CD14-positive monocyte (primary cell): ENCODE measurements at regions not wholly inside any gene's neighbourhood (a gene's known extent, or its start where the extent isn't known, plus 50 kb on each side); places are given as distances from the start of the nearest gene placed in this dataset.

Source experiments
- DNase-seq, 3 donors: peaks; one replicate each; pipeline ENCODE4 v3.0.0-alpha.2; 2011 to 2022
- H2AFZ ChIP-seq: 2 replicates; pipeline ENCODE4 v1.6.0; 2012; ENCODE audit warnings: mild to moderate bottlenecking, low read depth, low read length, inconsistent platforms; ENCODE audit not compliant: insufficient read depth, poor library complexity, severe bottlenecking
- H3K27ac ChIP-seq, 2 donors: 1 replicate in 1 of 2; 2 replicates in 1 of 2; pipeline ENCODE4 v1.5.1; 2012 to 2013; ENCODE audit warnings: low read length in 2 of 2, control low read depth in 1 of 2, inconsistent platforms in 1 of 2, low read depth in 1 of 2, mild to moderate bottlenecking in 1 of 2
- H3K27me3 ChIP-seq, 2 donors: one replicate each; pipeline versions ENCODE4 v1.6.0 to v1.6.1; 2011 to 2013; ENCODE audit warnings: low read length in 2 of 2; ENCODE audit not compliant: control insufficient read depth in 2 of 2, insufficient read depth in 2 of 2
- H3K36me3 ChIP-seq, 2 donors: replicated peaks in 1 of 2; 1 replicate in 1 of 2; 2 replicates in 1 of 2; pipeline versions ENCODE4 v1.5.1 to v1.6.1; 2012 to 2013; ENCODE audit warnings: low read length in 2 of 2, control low read depth in 1 of 2, inconsistent platforms in 1 of 2, mild to moderate bottlenecking in 1 of 2; ENCODE audit not compliant: insufficient read depth in 2 of 2, control insufficient read depth in 1 of 2
- H3K4me1 ChIP-seq, 2 donors: 1 replicate in 1 of 2; 2 replicates in 1 of 2; pipeline versions ENCODE4 v1.5.1 to v1.6.1; 2012 to 2013; ENCODE audit warnings: low read length in 2 of 2, control low read depth in 1 of 2, inconsistent platforms in 1 of 2, mild to moderate bottlenecking in 1 of 2, moderate library complexity in 1 of 2; ENCODE audit not compliant: insufficient read depth in 2 of 2, control insufficient read depth in 1 of 2
- H3K4me2 ChIP-seq: replicated peaks from 2 replicates; pipeline ENCODE3; 2012; ENCODE audit warnings: low read length, moderate library complexity, mild to moderate bottlenecking; ENCODE audit not compliant: poor library complexity, severe bottlenecking; ENCODE audit errors: extremely low read depth
- H3K4me3 ChIP-seq, 3 experiments: fragments of 200-600 bp in 1 of 3; sonication (generic) in 1 of 3; replicated peaks in 1 of 3; 1 replicate in 2 of 3; 2 replicates in 1 of 3; pipeline ENCODE4 v1.5.1; 2011 to 2013; ENCODE audit warnings: low read length in 3 of 3, mild to moderate bottlenecking in 3 of 3, control low read depth in 2 of 3, low read depth in 2 of 3, inconsistent platforms in 1 of 3, moderate library complexity in 1 of 3
- H3K79me2 ChIP-seq: 2 replicates; pipeline ENCODE4 v1.6.0; 2012; ENCODE audit warnings: mild to moderate bottlenecking, control low read depth, inconsistent platforms, low read length, moderate library complexity; ENCODE audit not compliant: insufficient read depth
- H3K9ac ChIP-seq: 2 replicates; pipeline ENCODE4 v1.6.0; 2017; ENCODE audit warnings: low read length, mild to moderate bottlenecking; ENCODE audit not compliant: insufficient read depth, poor library complexity, severe bottlenecking
- H3K9me3 ChIP-seq, 2 donors: replicated peaks in 1 of 2; 1 replicate in 1 of 2; 2 replicates in 1 of 2; pipeline versions ENCODE4 v1.5.1 to v1.6.1; 2012 to 2013; ENCODE audit warnings: low read length in 2 of 2, control low read depth in 1 of 2; ENCODE audit not compliant: control insufficient read depth in 1 of 2, insufficient read depth in 1 of 2
- H4K20me1 ChIP-seq: 2 replicates; pipeline ENCODE4 v1.6.0; 2012; ENCODE audit warnings: mild to moderate bottlenecking, low read length, control low read depth, moderate library complexity; ENCODE audit not compliant: insufficient read depth
- H3K27ac Mint-ChIP-seq, 7 donors: one replicate each; pipeline ENCODE4 v1.8.0; 2020; ENCODE audit warnings: mild to moderate bottlenecking in 7 of 7, mixed read lengths in 7 of 7, moderate library complexity in 6 of 7, inconsistent platforms in 2 of 7
- H3K27me3 Mint-ChIP-seq, 3 donors: one replicate each; pipeline ENCODE4 v1.8.0; 2021 to 2022; ENCODE audit warnings: low read depth in 3 of 3, mild to moderate bottlenecking in 3 of 3, mixed read lengths in 3 of 3, moderate library complexity in 3 of 3, inconsistent platforms in 1 of 3
- H3K36me3 Mint-ChIP-seq, 2 donors: one replicate each; pipeline ENCODE4 v1.8.0; 2020; ENCODE audit warnings: mixed read lengths in 2 of 2, inconsistent platforms in 1 of 2, mild to moderate bottlenecking in 1 of 2
- H3K4me1 Mint-ChIP-seq: one replicate; pipeline ENCODE4 v1.8.0; 2020; ENCODE audit warnings: mild to moderate bottlenecking, mixed read lengths
- H3K4me3 Mint-ChIP-seq, 2 donors: one replicate each; pipeline ENCODE4 v1.8.0; 2020; ENCODE audit warnings: mild to moderate bottlenecking in 2 of 2, mixed read lengths in 2 of 2, moderate library complexity in 1 of 2
- H3K9me3 Mint-ChIP-seq, 7 donors: one replicate each; pipeline ENCODE4 v1.8.0; 2020 to 2022; ENCODE audit warnings: mixed read lengths in 7 of 7, mild to moderate bottlenecking in 6 of 7, moderate library complexity in 6 of 7, inconsistent platforms in 2 of 7
- WGBS: methylation state at CpG from one replicate; pipeline ENCODE4 v1.1.5; 2013; ENCODE audit warnings: missing lambda C conversion rate; ENCODE audit not compliant: insufficient coverage; 5-methylcytosine and 5-hydroxymethylcytosine counted together
- intact Hi-C, 2 donors: fragments of 100-400 bp; cut with micrococcal nuclease; formaldehyde crosslinking; loops; one replicate each; pipeline versions ENCODE4 v1.15.0 to v1.15.1; 2023
- TF ChIP-seq, protein P1 (sequence below): fragments of 200-600 bp; IDR thresholded peaks from one replicate; pipeline ENCODE4 v1.8.0; 2022; ENCODE audit warnings: antibody characterized with exemption, mild to moderate bottlenecking

- Histone ChIP-seq H3K27me3 (no peaks in the 10 kb centered on the region), H3K27ac (no peak overlapping the region), H3K9ac (no peak overlapping the region), H3K36me3 (no peaks in the 10 kb centered on the region), H4K20me1 (no peaks in the 10 kb centered on the region), H3K79me2 (no peaks in the 10 kb centered on the region), H3K4me2 (no peak overlapping the region), H3K4me1 (no peaks in the 10 kb centered on the region), H3K9me3 (no peaks in the 10 kb centered on the region), H3K4me3 (no peak overlapping the region), H2AFZ (no peak overlapping the region)
- Mint-ChIP-seq H3K4me3 (peak overlapping the region in 1 of 2 donors; percentile 10), H3K36me3 (no peaks in the 10 kb centered on the region), H3K4me1 (no peaks in the 10 kb centered on the region), H3K27me3 (peaks cover 3 to 7% (median 5%) of the 10 kb centered on the region in 3 donors), H3K27ac (no peak overlapping the region), H3K9me3 (peaks cover 0 to 1% (median 0%) of the 10 kb centered on the region in 7 donors)
- intact Hi-C loops: no loop called here
- DNase-seq: no peak
- WGBS: 77% methylated on average over 20 of the region's 29 CpGs
- TF ChIP-seq, protein P1, sequence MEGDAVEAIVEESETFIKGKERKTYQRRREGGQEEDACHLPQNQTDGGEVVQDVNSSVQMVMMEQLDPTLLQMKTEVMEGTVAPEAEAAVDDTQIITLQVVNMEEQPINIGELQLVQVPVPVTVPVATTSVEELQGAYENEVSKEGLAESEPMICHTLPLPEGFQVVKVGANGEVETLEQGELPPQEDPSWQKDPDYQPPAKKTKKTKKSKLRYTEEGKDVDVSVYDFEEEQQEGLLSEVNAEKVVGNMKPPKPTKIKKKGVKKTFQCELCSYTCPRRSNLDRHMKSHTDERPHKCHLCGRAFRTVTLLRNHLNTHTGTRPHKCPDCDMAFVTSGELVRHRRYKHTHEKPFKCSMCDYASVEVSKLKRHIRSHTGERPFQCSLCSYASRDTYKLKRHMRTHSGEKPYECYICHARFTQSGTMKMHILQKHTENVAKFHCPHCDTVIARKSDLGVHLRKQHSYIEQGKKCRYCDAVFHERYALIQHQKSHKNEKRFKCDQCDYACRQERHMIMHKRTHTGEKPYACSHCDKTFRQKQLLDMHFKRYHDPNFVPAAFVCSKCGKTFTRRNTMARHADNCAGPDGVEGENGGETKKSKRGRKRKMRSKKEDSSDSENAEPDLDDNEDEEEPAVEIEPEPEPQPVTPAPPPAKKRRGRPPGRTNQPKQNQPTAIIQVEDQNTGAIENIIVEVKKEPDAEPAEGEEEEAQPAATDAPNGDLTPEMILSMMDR: no peak
Observed at GRCh38 chr21:43303275-43304178, 123.4 kb downstream of the SIK1 start.

- no peak overlapping the region for H3K9ac ChIP-seq
- H2AFZ ChIP-seq: no peak overlapping the region
- no peaks in the 10 kb centered on the region for H3K27me3 ChIP-seq
- no peak overlapping the region for H3K27ac ChIP-seq
- Mint-ChIP-seq H3K9me3 (peaks cover 0 to 1% (median 0%) of the 10 kb centered on the region in 7 donors), H3K27me3 (peaks cover 3 to 8% (median 7%) of the 10 kb centered on the region in 3 donors), H3K4me3 (no peak overlapping the region), H3K4me1 (no peaks in the 10 kb centered on the region), H3K27ac (no peak overlapping the region), H3K36me3 (no peaks in the 10 kb centered on the region)
- TF ChIP-seq, protein P1: no peak
- H3K4me3 ChIP-seq: no peak overlapping the region
- no peaks in the 10 kb centered on the region for H3K36me3 ChIP-seq
- H3K79me2 ChIP-seq: no peaks in the 10 kb centered on the region
- no peaks in the 10 kb centered on the region for H4K20me1 ChIP-seq
- no peaks in the 10 kb centered on the region for H3K9me3 ChIP-seq
- no peak overlapping the region for H3K4me2 ChIP-seq
- no peak for DNase-seq
- no peaks in the 10 kb centered on the region for H3K4me1 ChIP-seq
- WGBS: 90% methylated on average over 12 of the region's 14 CpGs
- intact Hi-C loops: no loop called here
Observed at GRCh38 chr21:43302769-43303168, 124.2 kb downstream of the SIK1 start.
